Adrenal gland (tissue), 5 donors: ENCODE measurements at regions not wholly inside any gene's neighbourhood (a gene's known extent, or its start where the extent isn't known, plus 50 kb on each side); places are given as distances from the start of the nearest gene placed in this dataset.

ENCODE experiments used
- CTCF ChIP-seq, 6 experiments: fragments of 450-650 bp in 4 of 6; fragments of 200-600 bp in 2 of 6; sonication (generic) in 1 of 6; IDR thresholded peaks; 1 replicate in 5 of 6; 2 replicates in 1 of 6; pipeline versions ENCODE4 v1.5.1 to v1.8.0; 2016 to 2021; ENCODE audit warnings: antibody characterized with exemption in 6 of 6, mild to moderate bottlenecking in 2 of 6, moderate library complexity in 1 of 6
- POLR2A ChIP-seq, 2 donors: fragments of 450-650 bp; IDR thresholded peaks; one replicate each; pipeline ENCODE4 v1.6.1; 2017; ENCODE audit warnings: antibody characterized with exemption in 2 of 2, mild to moderate bottlenecking in 2 of 2, moderate library complexity in 1 of 2
- donor health status: DM: no; HTN: no; CAD: no.

DNA sequence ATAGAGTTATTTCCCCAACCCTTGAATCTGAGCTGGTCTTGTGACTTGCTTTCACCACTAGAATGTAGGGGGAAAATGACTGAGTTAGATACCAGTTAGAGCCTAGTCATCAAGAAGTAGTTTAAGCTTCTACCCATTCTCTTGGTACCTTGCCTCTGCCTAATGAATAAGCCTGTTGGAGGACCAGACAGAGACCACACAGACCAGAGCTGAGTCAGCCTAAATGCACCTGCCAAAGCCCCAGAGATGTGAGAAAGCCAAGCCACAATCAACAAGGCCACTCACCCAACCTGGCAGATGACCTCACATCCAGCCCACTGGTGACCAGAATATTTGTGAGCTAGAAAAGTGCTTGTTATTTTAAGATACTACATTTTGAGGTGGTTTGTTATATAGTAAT lies 85.2 kb upstream of the DCLK2 start:
- TF ChIP-seq CTCF (IDR thresholded peaks at IDR 0.05) (no peak), POLR2A (IDR thresholded peaks at IDR 0.05) (no peak)
